OCI-LY7 (cell line): ENCODE measurements at regions not wholly inside any gene's neighbourhood (a gene's known extent, or its start where the extent isn't known, plus 50 kb on each side); places are given as distances from the start of the nearest gene placed in this dataset.

Experiments
- CTCF ChIP-seq: fragments of 200-600 bp; sonication (generic); conservative IDR thresholded peaks from 2 replicates; pipeline ENCODE4 v1.5.1; 2014; ENCODE audit warnings: mild to moderate bottlenecking, antibody characterized with exemption, low read length, moderate library complexity, mixed read lengths
- EZH2phosphoT487 ChIP-seq: fragments of 200-600 bp; sonication (generic); IDR thresholded peaks from 2 replicates; pipeline ENCODE4 v1.6.1; 2018; ENCODE audit warnings: low read depth, borderline replicate concordance, mild to moderate bottlenecking, mixed run types, antibody characterized with exemption, low read length, moderate library complexity, mixed read lengths

GRCh38 chr3:22147161-22147560 lies 396.2 kb upstream of the ZNF385D start:
- no peak for TF ChIP-seq CTCF
- TF ChIP-seq EZH2phosphoT487, result no peak
